Mucosa of descending colon (tissue), 3 donors: ENCODE measurements at regions not wholly inside any gene's neighbourhood (a gene's known extent, or its start where the extent isn't known, plus 50 kb on each side); places are given as distances from the start of the nearest gene placed in this dataset.
A peak's percentile ranks its signal among the peaks of the same experiment; 100 is the strongest.

Source experiments
- ATAC-seq: fragments of 200-7000 bp; cut with Tn5 transposase; one replicate; pipeline ENCODE4 v1.9.1; 2020; ENCODE audit warnings: mild to moderate bottlenecking, moderate library complexity
- DNase-seq, 3 donors: peaks; one replicate each; pipeline ENCODE4 v3.0.0-alpha.2; 2020
- H3K36me3 ChIP-seq: fragments of 200-600 bp; one replicate; pipeline ENCODE4 v1.8.0; 2021; ENCODE audit warnings: low read depth, mild to moderate bottlenecking
- H3K4me1 ChIP-seq: fragments of 200-600 bp; one replicate; pipeline ENCODE4 v1.8.0; 2021; ENCODE audit warnings: low read depth, mild to moderate bottlenecking
- H3K4me3 ChIP-seq: fragments of 200-600 bp; one replicate; pipeline ENCODE4 v1.8.0; 2021; ENCODE audit warnings: mild to moderate bottlenecking
- H3K9me3 ChIP-seq: fragments of 200-600 bp; one replicate; pipeline ENCODE4 v1.8.0; 2021; ENCODE audit warnings: mild to moderate bottlenecking
- intact Hi-C, 2 donors: fragments of 100-400 bp; cut with DNase I in 1 of 2; cut with micrococcal nuclease in 1 of 2; formaldehyde crosslinking; loops; one replicate each; pipeline versions ENCODE4 v1.11.0 to v1.11.1; 2022; cut with DNase I, micrococcal nuclease
- TF ChIP-seq, protein P1 (sequence below): fragments of 200-600 bp; IDR thresholded peaks from one replicate; pipeline ENCODE4 v1.8.0; 2022; ENCODE audit warnings: antibody characterized with exemption, mild to moderate bottlenecking
- donor health status: DM: no; HTN: no; CAD: no; lungs with moderate emphysema.
- donor health status: DM: no; HTN: no; CAD: no.
- donor health status: DM: no; HTN: yes; CAD: no.

DNA sequence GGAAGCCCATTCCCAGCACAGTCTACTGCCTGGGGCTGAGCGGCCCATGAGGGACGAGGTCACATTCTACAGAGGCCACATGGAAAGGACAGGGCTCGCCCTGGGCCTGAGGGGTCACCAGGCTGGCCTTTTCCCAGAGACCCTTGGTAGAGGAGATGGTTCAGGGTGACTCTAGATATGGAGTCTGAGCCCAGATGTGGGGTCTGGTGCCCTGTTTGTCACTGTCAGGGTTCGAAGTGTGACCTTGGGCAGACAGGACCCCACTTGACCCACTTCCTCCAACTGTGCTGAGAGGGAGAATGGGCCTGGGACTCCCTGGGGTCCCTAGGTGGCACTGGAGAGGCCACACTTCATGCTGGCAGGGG, 81.0 kb downstream of the MYEOV start:
- Histone ChIP-seq H3K36me3 (no peaks in the 10 kb centered on the region), H3K4me3 (no peak overlapping the region), H3K9me3 (no peaks in the 10 kb centered on the region), H3K4me1 (peaks cover 27% of the 10 kb centered on the region)
- intact Hi-C loops, result no loop called here
- TF ChIP-seq, protein P1, sequence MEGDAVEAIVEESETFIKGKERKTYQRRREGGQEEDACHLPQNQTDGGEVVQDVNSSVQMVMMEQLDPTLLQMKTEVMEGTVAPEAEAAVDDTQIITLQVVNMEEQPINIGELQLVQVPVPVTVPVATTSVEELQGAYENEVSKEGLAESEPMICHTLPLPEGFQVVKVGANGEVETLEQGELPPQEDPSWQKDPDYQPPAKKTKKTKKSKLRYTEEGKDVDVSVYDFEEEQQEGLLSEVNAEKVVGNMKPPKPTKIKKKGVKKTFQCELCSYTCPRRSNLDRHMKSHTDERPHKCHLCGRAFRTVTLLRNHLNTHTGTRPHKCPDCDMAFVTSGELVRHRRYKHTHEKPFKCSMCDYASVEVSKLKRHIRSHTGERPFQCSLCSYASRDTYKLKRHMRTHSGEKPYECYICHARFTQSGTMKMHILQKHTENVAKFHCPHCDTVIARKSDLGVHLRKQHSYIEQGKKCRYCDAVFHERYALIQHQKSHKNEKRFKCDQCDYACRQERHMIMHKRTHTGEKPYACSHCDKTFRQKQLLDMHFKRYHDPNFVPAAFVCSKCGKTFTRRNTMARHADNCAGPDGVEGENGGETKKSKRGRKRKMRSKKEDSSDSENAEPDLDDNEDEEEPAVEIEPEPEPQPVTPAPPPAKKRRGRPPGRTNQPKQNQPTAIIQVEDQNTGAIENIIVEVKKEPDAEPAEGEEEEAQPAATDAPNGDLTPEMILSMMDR, result no peak
- DNase-seq (no peak), ATAC-seq (no peak)

DNA sequence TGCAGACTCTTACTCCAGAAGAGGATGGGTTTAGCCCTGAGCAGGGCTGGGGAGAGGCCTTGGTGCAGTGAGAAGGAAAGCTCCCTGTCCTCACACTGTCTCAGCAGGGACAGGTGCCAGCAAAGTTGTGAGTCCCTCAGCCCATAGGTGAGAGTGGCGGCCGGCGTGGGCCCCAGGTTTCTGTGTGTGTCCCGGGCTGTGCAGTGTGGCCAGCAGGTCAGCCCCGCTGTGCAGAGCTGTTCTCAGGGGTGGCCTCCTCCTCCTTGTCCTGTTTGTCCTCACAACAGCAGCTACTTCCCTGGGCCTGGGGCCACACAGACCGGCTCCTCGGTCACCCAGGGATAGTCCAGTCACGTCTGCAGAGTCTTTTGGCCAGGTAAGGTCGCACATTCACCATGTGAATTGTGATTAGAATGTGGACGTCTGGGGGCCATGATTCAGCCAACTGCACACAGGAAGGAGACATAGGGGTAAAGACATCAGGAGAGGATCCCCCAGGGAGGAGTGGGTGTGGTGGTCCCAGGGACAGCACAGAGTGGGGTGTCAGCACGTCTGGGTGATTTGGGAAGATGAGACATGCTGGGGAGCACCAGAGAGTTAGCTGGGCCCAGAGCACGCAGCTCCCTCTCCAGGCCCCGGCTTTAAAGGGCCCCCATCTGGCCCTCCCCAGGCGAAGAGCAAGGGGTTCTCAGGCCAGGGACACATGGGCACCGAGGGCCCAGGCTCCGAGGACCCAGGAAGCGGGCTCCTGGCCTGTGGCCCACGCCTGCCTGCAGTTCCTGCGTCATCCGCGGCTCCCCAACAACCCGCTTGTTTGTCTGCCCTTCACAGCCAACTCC, 81.6 kb downstream of the MYEOV start:
- Histone ChIP-seq H3K4me3 (no peak overlapping the region), H3K36me3 (no peaks in the 10 kb centered on the region), H3K4me1 (peaks cover 27% of the 10 kb centered on the region), H3K9me3 (no peaks in the 10 kb centered on the region)
- TF ChIP-seq, protein P1, result no peak
- intact Hi-C loops, result no loop called here
- DNase-seq (peak in 2 of 3 donors; percentile 48 to 63), ATAC-seq (peak; percentile 17)

DNA sequence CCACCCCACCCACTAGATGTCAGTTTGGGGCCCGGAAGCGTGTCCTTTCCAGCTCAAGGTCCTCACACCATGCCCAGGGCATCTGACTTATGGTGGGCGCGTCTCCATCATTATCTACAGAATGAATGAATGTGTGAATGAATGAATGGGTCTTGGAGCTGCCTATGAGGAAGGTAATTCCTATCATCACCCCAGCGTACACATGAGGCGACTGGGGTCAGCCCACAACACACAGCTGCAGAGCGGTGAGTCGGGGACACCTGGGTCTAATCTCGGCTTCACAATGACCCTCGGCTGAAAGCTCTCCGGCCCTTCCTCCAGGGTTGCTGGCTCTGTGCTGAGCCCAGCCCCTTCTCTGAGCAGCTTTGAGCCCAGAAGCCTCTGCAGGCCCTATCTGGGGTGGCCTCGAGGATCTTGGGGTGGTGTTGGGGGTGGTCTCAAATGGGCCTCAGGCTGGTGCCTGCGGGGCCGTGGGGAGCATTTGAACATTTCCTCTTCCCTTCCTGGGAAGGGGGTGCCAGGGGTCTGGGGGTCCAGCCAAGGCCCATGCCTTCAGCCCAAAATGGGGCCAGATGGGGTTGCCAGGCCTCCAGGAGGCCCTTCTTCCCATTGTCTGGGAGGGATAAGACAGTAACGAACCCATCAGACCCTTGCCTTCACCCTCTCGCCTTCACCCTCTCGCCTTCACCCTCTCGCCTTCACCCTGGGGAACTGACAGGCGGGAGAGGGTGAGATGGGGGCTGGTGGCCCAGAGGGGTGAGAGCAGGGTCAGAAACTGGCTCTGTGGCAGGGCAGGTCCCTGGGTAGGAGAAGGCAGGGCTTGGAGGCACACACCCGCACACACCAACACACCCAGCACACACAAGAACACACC, 82.4 kb downstream of the MYEOV start:
- intact Hi-C loops, result no loop called here
- H3K4me3 ChIP-seq, result no peak overlapping the region
- H3K4me1 ChIP-seq, result peaks cover 27% of the 10 kb centered on the region
- DNase-seq, result peak; percentile 53 to 73 (median 66)
- no peaks in the 10 kb centered on the region for H3K36me3 ChIP-seq
- ATAC-seq, result peak; percentile 68
- H3K9me3 ChIP-seq, result no peaks in the 10 kb centered on the region
- TF ChIP-seq, protein P1, result no peak

DNA sequence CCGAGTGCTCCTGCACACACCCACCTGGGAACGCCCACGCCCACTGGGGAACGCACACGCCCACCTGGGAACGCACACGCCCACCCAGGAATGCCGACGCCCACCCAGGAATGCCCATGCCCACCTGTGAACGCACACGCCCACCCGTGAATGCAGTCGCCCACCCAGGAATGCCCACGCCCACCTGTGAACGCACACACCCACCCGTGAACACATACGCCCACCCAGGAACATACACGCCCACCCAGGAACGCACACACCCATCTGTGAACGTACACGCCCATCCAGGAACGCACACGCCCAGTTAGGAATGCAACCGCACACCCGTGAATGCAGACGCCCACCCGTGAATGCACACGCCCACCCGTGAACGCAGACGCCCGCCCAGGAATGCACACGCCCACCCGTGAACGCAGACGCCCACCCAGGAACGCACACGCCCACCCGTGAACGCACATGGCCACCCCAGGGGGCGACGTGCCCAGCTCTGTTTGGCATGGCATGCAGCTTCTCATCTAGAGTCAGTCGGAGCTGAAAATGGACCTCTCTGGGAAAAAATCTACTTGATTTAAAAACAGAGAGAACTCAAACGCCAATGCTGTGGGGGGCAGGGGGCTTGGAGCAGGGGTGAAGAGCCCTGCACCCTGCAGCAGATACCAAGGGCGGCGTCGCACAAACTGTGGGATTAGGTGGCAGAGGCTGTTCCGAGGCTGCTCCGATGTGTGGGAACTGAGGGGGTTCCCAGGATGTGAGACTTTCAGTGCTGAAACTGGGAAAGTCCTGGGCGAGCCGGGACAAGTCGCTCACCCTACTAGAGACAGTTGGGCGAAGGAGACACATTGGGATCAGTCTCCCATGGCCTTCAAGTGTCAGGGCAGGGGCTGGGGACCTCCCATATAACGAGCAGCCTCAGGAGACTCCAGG, 83.3 kb downstream of the MYEOV start:
- DNase-seq (no peak), ATAC-seq (peak; percentile 15)
- TF ChIP-seq, protein P1, result no peak
- H3K9me3 ChIP-seq, result no peaks in the 10 kb centered on the region
- H3K36me3 ChIP-seq, result no peaks in the 10 kb centered on the region
- H3K4me3 ChIP-seq, result no peak overlapping the region
- intact Hi-C loops, result no loop called here
- H3K4me1 ChIP-seq, result peaks cover 27% of the 10 kb centered on the region

DNA sequence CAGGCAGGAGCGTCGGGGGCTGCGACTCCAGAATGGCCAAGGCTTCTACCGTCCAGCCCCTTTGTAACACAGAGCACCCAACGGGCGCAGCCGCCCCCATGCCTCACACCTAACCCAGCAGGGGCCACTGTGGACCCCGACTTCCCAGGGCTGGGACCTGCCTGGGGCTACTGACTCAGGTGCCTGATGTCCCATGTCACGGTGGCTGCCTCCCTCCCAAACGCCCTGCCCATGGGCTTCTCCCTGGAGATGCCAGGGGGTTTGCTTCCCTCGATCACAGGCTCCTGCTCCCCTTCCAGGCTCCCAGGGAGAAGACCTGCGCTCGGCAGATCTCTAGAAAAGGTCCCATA, 84.0 kb downstream of the MYEOV start:
- Histone ChIP-seq H3K36me3 (no peaks in the 10 kb centered on the region), H3K4me3 (no peak overlapping the region), H3K4me1 (peaks cover 27% of the 10 kb centered on the region), H3K9me3 (no peaks in the 10 kb centered on the region)
- TF ChIP-seq, protein P1, result no peak
- intact Hi-C loops, result no loop called here
- ATAC-seq, result no peak
- peak in 1 of 3 donors; percentile 34 for DNase-seq
